ENCODE measurements at regions not wholly inside any gene's neighbourhood (a gene's known extent, or its start where the extent isn't known, plus 50 kb on each side); places are given as distances from the start of the nearest gene placed in this dataset.

- no peak for DNase-seq (ENCODE audit: low read depth in 2 of 2)
- Histone ChIP-seq H4K20me1 (ENCODE audit: control insufficient read depth, extremely low read depth, insufficient read depth, low read length) (no peaks in the 10 kb centered on the region), H3K36me3 (ENCODE audit: control insufficient read depth, insufficient read depth, low read length) (no peaks in the 10 kb centered on the region), H3K79me2 (ENCODE audit: control insufficient read depth, insufficient read depth, low read length) (no peaks in the 10 kb centered on the region), H3K27ac (ENCODE audit: insufficient read depth, low read length) (no peak overlapping the region), H3K27me3 (ENCODE audit: control insufficient read depth, insufficient read depth, low read length) (no peaks in the 10 kb centered on the region), H3K9ac (ENCODE audit: insufficient read depth, low read length) (no peak overlapping the region), H3K9me3 (ENCODE audit: control insufficient read depth, insufficient read depth, low read depth, low read length) (no peaks in the 10 kb centered on the region), H3K4me2 (ENCODE audit: extremely low read depth, insufficient read depth, low read length) (no peak overlapping the region), H3K4me1 (ENCODE audit: control insufficient read depth, extremely low read depth, insufficient read depth, low read length) (no peaks in the 10 kb centered on the region), H3K4me3 (replicated peaks in 1 of 4; ENCODE audit: control extremely low read depth in 1 of 4, insufficient read depth in 1 of 4, low read depth in 3 of 4, low read length in 4 of 4) (no peak overlapping the region), H2AFZ (ENCODE audit: low read length) (no peak overlapping the region)
- TF ChIP-seq, protein P1, sequence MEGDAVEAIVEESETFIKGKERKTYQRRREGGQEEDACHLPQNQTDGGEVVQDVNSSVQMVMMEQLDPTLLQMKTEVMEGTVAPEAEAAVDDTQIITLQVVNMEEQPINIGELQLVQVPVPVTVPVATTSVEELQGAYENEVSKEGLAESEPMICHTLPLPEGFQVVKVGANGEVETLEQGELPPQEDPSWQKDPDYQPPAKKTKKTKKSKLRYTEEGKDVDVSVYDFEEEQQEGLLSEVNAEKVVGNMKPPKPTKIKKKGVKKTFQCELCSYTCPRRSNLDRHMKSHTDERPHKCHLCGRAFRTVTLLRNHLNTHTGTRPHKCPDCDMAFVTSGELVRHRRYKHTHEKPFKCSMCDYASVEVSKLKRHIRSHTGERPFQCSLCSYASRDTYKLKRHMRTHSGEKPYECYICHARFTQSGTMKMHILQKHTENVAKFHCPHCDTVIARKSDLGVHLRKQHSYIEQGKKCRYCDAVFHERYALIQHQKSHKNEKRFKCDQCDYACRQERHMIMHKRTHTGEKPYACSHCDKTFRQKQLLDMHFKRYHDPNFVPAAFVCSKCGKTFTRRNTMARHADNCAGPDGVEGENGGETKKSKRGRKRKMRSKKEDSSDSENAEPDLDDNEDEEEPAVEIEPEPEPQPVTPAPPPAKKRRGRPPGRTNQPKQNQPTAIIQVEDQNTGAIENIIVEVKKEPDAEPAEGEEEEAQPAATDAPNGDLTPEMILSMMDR (conservative IDR thresholded peaks at IDR 0.05 in 1 of 2, IDR thresholded peaks at IDR 0.05 in 1 of 2; ENCODE audit: low read depth in 1 of 2, low read length in 2 of 2) = no peak
- no peak for TF ChIP-seq EZH2 (IDR thresholded peaks at IDR 0.05; ENCODE audit: low read length, missing control alignments)
These were observed 1400.7 kb downstream of the OTOL1 start for GRCh38 chr3:162897291-162897690.

DNA sequence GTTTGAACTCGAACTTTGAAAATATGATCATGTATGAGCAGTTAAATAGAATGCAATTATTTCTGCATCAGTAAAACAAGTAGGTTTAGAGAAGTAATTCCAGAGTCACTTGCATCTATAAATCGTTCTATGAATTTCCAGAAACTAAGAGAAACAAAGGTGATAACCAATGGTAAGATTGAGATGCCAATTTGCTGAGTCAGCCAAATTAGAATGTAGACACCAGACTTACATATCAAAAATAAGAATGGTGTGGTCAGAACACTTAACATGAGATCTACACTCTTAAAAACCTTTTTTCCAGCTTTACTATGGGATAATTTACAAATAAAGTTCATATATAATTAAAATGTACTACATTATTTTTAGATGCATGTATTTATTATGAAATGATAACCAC is 1435.9 kb downstream of the OTOL1 start:
- H3K27me3 ChIP-seq (ENCODE audit: control insufficient read depth, insufficient read depth, low read length) = no peaks in the 10 kb centered on the region

GRCh38 chr3:162933656-162934055 is 1437.0 kb downstream of the OTOL1 start:
- H3K27ac ChIP-seq (ENCODE audit: insufficient read depth, low read length) = no peak overlapping the region
- H3K36me3 ChIP-seq (ENCODE audit: control insufficient read depth, insufficient read depth, low read length) = no peaks in the 10 kb centered on the region
- TF ChIP-seq, protein P1 (conservative IDR thresholded peaks at IDR 0.05 in 1 of 2, IDR thresholded peaks at IDR 0.05 in 1 of 2; ENCODE audit: low read depth in 1 of 2, low read length in 2 of 2) = no peak
- TF ChIP-seq EZH2 (IDR thresholded peaks at IDR 0.05; ENCODE audit: low read length, missing control alignments) = no peak
- H2AFZ ChIP-seq (ENCODE audit: low read length) = no peak overlapping the region
- H3K4me3 ChIP-seq (replicated peaks in 1 of 4; ENCODE audit: control extremely low read depth in 1 of 4, insufficient read depth in 1 of 4, low read depth in 3 of 4, low read length in 4 of 4) = no peak overlapping the region
- no peaks in the 10 kb centered on the region for H3K9me3 ChIP-seq (ENCODE audit: control insufficient read depth, insufficient read depth, low read depth, low read length)
- no peak overlapping the region for H3K4me2 ChIP-seq (ENCODE audit: extremely low read depth, insufficient read depth, low read length)
- no peaks in the 10 kb centered on the region for H3K4me1 ChIP-seq (ENCODE audit: control insufficient read depth, extremely low read depth, insufficient read depth, low read length)
- no peaks in the 10 kb centered on the region for H3K27me3 ChIP-seq (ENCODE audit: control insufficient read depth, insufficient read depth, low read length)
- no peaks in the 10 kb centered on the region for H4K20me1 ChIP-seq (ENCODE audit: control insufficient read depth, extremely low read depth, insufficient read depth, low read length)
- no peak for DNase-seq (ENCODE audit: low read depth in 2 of 2)
- H3K9ac ChIP-seq (ENCODE audit: insufficient read depth, low read length) = no peak overlapping the region
- no peaks in the 10 kb centered on the region for H3K79me2 ChIP-seq (ENCODE audit: control insufficient read depth, insufficient read depth, low read length)

More for the DNA sequence above, 1435.9 kb downstream of the OTOL1 start:
- no peak overlapping the region for H3K4me3 ChIP-seq (replicated peaks in 1 of 4; ENCODE audit: control extremely low read depth in 1 of 4, insufficient read depth in 1 of 4, low read depth in 3 of 4, low read length in 4 of 4)
- no peak overlapping the region for H3K4me2 ChIP-seq (ENCODE audit: extremely low read depth, insufficient read depth, low read length)
- H3K27ac ChIP-seq (ENCODE audit: insufficient read depth, low read length) = no peak overlapping the region
- TF ChIP-seq, protein P1 (conservative IDR thresholded peaks at IDR 0.05 in 1 of 2, IDR thresholded peaks at IDR 0.05 in 1 of 2; ENCODE audit: low read depth in 1 of 2, low read length in 2 of 2) = no peak
- no peak for TF ChIP-seq EZH2 (IDR thresholded peaks at IDR 0.05; ENCODE audit: low read length, missing control alignments)
- no peaks in the 10 kb centered on the region for H3K79me2 ChIP-seq (ENCODE audit: control insufficient read depth, insufficient read depth, low read length)
- H3K4me1 ChIP-seq (ENCODE audit: control insufficient read depth, extremely low read depth, insufficient read depth, low read length) = no peaks in the 10 kb centered on the region
- no peaks in the 10 kb centered on the region for H3K36me3 ChIP-seq (ENCODE audit: control insufficient read depth, insufficient read depth, low read length)
- no peaks in the 10 kb centered on the region for H4K20me1 ChIP-seq (ENCODE audit: control insufficient read depth, extremely low read depth, insufficient read depth, low read length)
- no peaks in the 10 kb centered on the region for H3K9me3 ChIP-seq (ENCODE audit: control insufficient read depth, insufficient read depth, low read depth, low read length)
- no peak overlapping the region for H2AFZ ChIP-seq (ENCODE audit: low read length)
- H3K9ac ChIP-seq (ENCODE audit: insufficient read depth, low read length) = no peak overlapping the region
- DNase-seq (ENCODE audit: low read depth in 2 of 2) = no peak
